ENCODE measurements at regions not wholly inside any gene's neighbourhood (a gene's known extent, or its start where the extent isn't known, plus 50 kb on each side); places are given as distances from the start of the nearest gene placed in this dataset.
"Not testable (repeated sequence)": the region's sequence is repeated elsewhere in the genome, so short reads cannot be mapped to it uniquely, and the experiment has no call there.

GRCh38 chr1:5616366-5617178 lies 375.7 kb downstream of the NPHP4 start:
- Histone ChIP-seq H3K4me1 (ENCODE audit: control insufficient read depth in 2 of 2, insufficient read depth in 2 of 2, low read length in 2 of 2) (no peaks in the 10 kb centered on the region), H3K9me3 (ENCODE audit: control insufficient read depth in 2 of 2, insufficient read depth in 1 of 2, low read length in 1 of 2) (no peaks in the 10 kb centered on the region), H3K4me3 (ENCODE audit: low read length in 2 of 2) (no peak overlapping the region), H3K27ac (ENCODE audit: low read depth in 1 of 2, low read length in 1 of 2) (no peak overlapping the region), H3K36me3 (ENCODE audit: control insufficient read depth in 2 of 2, insufficient read depth in 2 of 2, low read length in 1 of 2) (no peaks in the 10 kb centered on the region), H3K27me3 (ENCODE audit: control insufficient read depth in 2 of 2, insufficient read depth in 1 of 2, low read length in 1 of 2) (no peaks in the 10 kb centered on the region)
- DNase-seq (ENCODE audit: low read depth in 6 of 9, low spot score in 9 of 9), result no peak
- 90% methylated on average over 22 of the region's 22 CpGs for WGBS

GRCh38 chr1:5615076-5615475 lies 377.1 kb downstream of the NPHP4 start:
- no peak overlapping the region for H3K4me3 ChIP-seq (ENCODE audit: low read length in 2 of 2)

GRCh38 chr1:5613900-5614299 lies 378.3 kb downstream of the NPHP4 start:
- Histone ChIP-seq H3K36me3 (ENCODE audit: control insufficient read depth in 2 of 2, insufficient read depth in 2 of 2, low read length in 1 of 2) (no peaks in the 10 kb centered on the region), H3K4me1 (ENCODE audit: control insufficient read depth in 2 of 2, insufficient read depth in 2 of 2, low read length in 2 of 2) (no peaks in the 10 kb centered on the region), H3K4me3 (ENCODE audit: low read length in 2 of 2) (no peak overlapping the region), H3K27ac (ENCODE audit: low read depth in 1 of 2, low read length in 1 of 2) (no peak overlapping the region), H3K27me3 (ENCODE audit: control insufficient read depth in 2 of 2, insufficient read depth in 1 of 2, low read length in 1 of 2) (no peaks in the 10 kb centered on the region), H3K9me3 (ENCODE audit: control insufficient read depth in 2 of 2, insufficient read depth in 1 of 2, low read length in 1 of 2) (no peaks in the 10 kb centered on the region)
- DNase-seq (ENCODE audit: low read depth in 6 of 9, low spot score in 9 of 9), result no peak
- WGBS, result 92% methylated on average over 4 of the region's 4 CpGs

More at GRCh38 chr1:5615076-5615475, 377.1 kb downstream of the NPHP4 start:
- H3K27me3 ChIP-seq (ENCODE audit: control insufficient read depth in 2 of 2, insufficient read depth in 1 of 2, low read length in 1 of 2), result no peaks in the 10 kb centered on the region
- 69% methylated on average over 5 of the region's 5 CpGs for WGBS
- H3K36me3 ChIP-seq (ENCODE audit: control insufficient read depth in 2 of 2, insufficient read depth in 2 of 2, low read length in 1 of 2), result no peaks in the 10 kb centered on the region
- H3K9me3 ChIP-seq (ENCODE audit: control insufficient read depth in 2 of 2, insufficient read depth in 1 of 2, low read length in 1 of 2), result no peaks in the 10 kb centered on the region
- H3K27ac ChIP-seq (ENCODE audit: low read depth in 1 of 2, low read length in 1 of 2), result no peak overlapping the region
- no peak for DNase-seq (ENCODE audit: low read depth in 6 of 9, low spot score in 9 of 9)
- no peaks in the 10 kb centered on the region for H3K4me1 ChIP-seq (ENCODE audit: control insufficient read depth in 2 of 2, insufficient read depth in 2 of 2, low read length in 2 of 2)

GRCh38 chr1:5611851-5612250 lies 380.4 kb downstream of the NPHP4 start:
- Histone ChIP-seq H3K4me3 (ENCODE audit: low read length in 2 of 2) (no peak overlapping the region), H3K27ac (ENCODE audit: low read depth in 1 of 2, low read length in 1 of 2) (no peak overlapping the region), H3K36me3 (ENCODE audit: control insufficient read depth in 2 of 2, insufficient read depth in 2 of 2, low read length in 1 of 2) (no peaks in the 10 kb centered on the region), H3K27me3 (ENCODE audit: control insufficient read depth in 2 of 2, insufficient read depth in 1 of 2, low read length in 1 of 2) (no peaks in the 10 kb centered on the region), H3K9me3 (ENCODE audit: control insufficient read depth in 2 of 2, insufficient read depth in 1 of 2, low read length in 1 of 2) (no peaks in the 10 kb centered on the region), H3K4me1 (ENCODE audit: control insufficient read depth in 2 of 2, insufficient read depth in 2 of 2, low read length in 2 of 2) (no peaks in the 10 kb centered on the region)
- no peak for DNase-seq (ENCODE audit: low read depth in 6 of 9, low spot score in 9 of 9)
- 87% methylated on average over 3 of the region's 3 CpGs for WGBS

GRCh38 chr1:5611431-5611830 lies 380.8 kb downstream of the NPHP4 start:
- DNase-seq (ENCODE audit: low read depth in 6 of 9, low spot score in 9 of 9), result no peak
- Histone ChIP-seq H3K4me3 (ENCODE audit: low read length in 2 of 2) (no peak overlapping the region), H3K36me3 (ENCODE audit: control insufficient read depth in 2 of 2, insufficient read depth in 2 of 2, low read length in 1 of 2) (no peaks in the 10 kb centered on the region), H3K27ac (ENCODE audit: low read depth in 1 of 2, low read length in 1 of 2) (no peak overlapping the region), H3K9me3 (ENCODE audit: control insufficient read depth in 2 of 2, insufficient read depth in 1 of 2, low read length in 1 of 2) (no peaks in the 10 kb centered on the region), H3K27me3 (ENCODE audit: control insufficient read depth in 2 of 2, insufficient read depth in 1 of 2, low read length in 1 of 2) (no peaks in the 10 kb centered on the region), H3K4me1 (ENCODE audit: control insufficient read depth in 2 of 2, insufficient read depth in 2 of 2, low read length in 2 of 2) (no peaks in the 10 kb centered on the region)
- 95% methylated on average over 2 of the region's 2 CpGs for WGBS

GRCh38 chr1:5610432-5610831 lies 381.8 kb downstream of the NPHP4 start:
- no peaks in the 10 kb centered on the region for H3K9me3 ChIP-seq (ENCODE audit: control insufficient read depth in 2 of 2, insufficient read depth in 1 of 2, low read length in 1 of 2)
- H3K4me3 ChIP-seq (ENCODE audit: low read length in 2 of 2), result no peak overlapping the region
- H3K4me1 ChIP-seq (ENCODE audit: control insufficient read depth in 2 of 2, insufficient read depth in 2 of 2, low read length in 2 of 2), result no peaks in the 10 kb centered on the region
- 98% methylated on average over 1 of the region's 1 CpG for WGBS
- no peak for DNase-seq (ENCODE audit: low read depth in 6 of 9, low spot score in 9 of 9)
- no peaks in the 10 kb centered on the region for H3K36me3 ChIP-seq (ENCODE audit: control insufficient read depth in 2 of 2, insufficient read depth in 2 of 2, low read length in 1 of 2)
- H3K27ac ChIP-seq (ENCODE audit: low read depth in 1 of 2, low read length in 1 of 2), result no peak overlapping the region
- no peaks in the 10 kb centered on the region for H3K27me3 ChIP-seq (ENCODE audit: control insufficient read depth in 2 of 2, insufficient read depth in 1 of 2, low read length in 1 of 2)

GRCh38 chr1:5603353-5604104 lies 388.7 kb downstream of the NPHP4 start:
- no peak overlapping the region for H3K4me3 ChIP-seq (ENCODE audit: low read length in 2 of 2)

GRCh38 chr1:5602718-5603117 lies 389.5 kb downstream of the NPHP4 start:
- H3K27ac ChIP-seq (ENCODE audit: low read depth in 1 of 2, low read length in 1 of 2); H3K36me3 ChIP-seq (ENCODE audit: control insufficient read depth in 2 of 2, insufficient read depth in 2 of 2, low read length in 1 of 2); H3K4me3 ChIP-seq (ENCODE audit: low read length in 2 of 2); H3K9me3 ChIP-seq (ENCODE audit: control insufficient read depth in 2 of 2, insufficient read depth in 1 of 2, low read length in 1 of 2); H3K4me1 ChIP-seq (ENCODE audit: control insufficient read depth in 2 of 2, insufficient read depth in 2 of 2, low read length in 2 of 2); DNase-seq (ENCODE audit: low read depth in 6 of 9, low spot score in 9 of 9); H3K27me3 ChIP-seq (ENCODE audit: control insufficient read depth in 2 of 2, insufficient read depth in 1 of 2, low read length in 1 of 2): not testable (repeated sequence)
- 79% methylated on average over 5 of the region's 5 CpGs for WGBS

More at GRCh38 chr1:5603353-5604104, 388.7 kb downstream of the NPHP4 start:
- 93% methylated on average over 3 of the region's 3 CpGs for WGBS
- H3K27me3 ChIP-seq (ENCODE audit: control insufficient read depth in 2 of 2, insufficient read depth in 1 of 2, low read length in 1 of 2), result no peaks in the 10 kb centered on the region
- no peaks in the 10 kb centered on the region for H3K9me3 ChIP-seq (ENCODE audit: control insufficient read depth in 2 of 2, insufficient read depth in 1 of 2, low read length in 1 of 2)
- DNase-seq (ENCODE audit: low read depth in 6 of 9, low spot score in 9 of 9), result no peak
- no peak overlapping the region for H3K27ac ChIP-seq (ENCODE audit: low read depth in 1 of 2, low read length in 1 of 2)
- no peaks in the 10 kb centered on the region for H3K36me3 ChIP-seq (ENCODE audit: control insufficient read depth in 2 of 2, insufficient read depth in 2 of 2, low read length in 1 of 2)
- no peaks in the 10 kb centered on the region for H3K4me1 ChIP-seq (ENCODE audit: control insufficient read depth in 2 of 2, insufficient read depth in 2 of 2, low read length in 2 of 2)

GRCh38 chr1:5601516-5601915 lies 390.7 kb downstream of the NPHP4 start:
- H3K36me3 ChIP-seq (ENCODE audit: control insufficient read depth in 2 of 2, insufficient read depth in 2 of 2, low read length in 1 of 2), result no peaks in the 10 kb centered on the region
- 89% methylated on average over 21 of the region's 21 CpGs for WGBS
- H3K27me3 ChIP-seq (ENCODE audit: control insufficient read depth in 2 of 2, insufficient read depth in 1 of 2, low read length in 1 of 2), result no peaks in the 10 kb centered on the region
- no peaks in the 10 kb centered on the region for H3K9me3 ChIP-seq (ENCODE audit: control insufficient read depth in 2 of 2, insufficient read depth in 1 of 2, low read length in 1 of 2)
- no peak overlapping the region for H3K4me3 ChIP-seq (ENCODE audit: low read length in 2 of 2)
- H3K27ac ChIP-seq (ENCODE audit: low read depth in 1 of 2, low read length in 1 of 2), result no peak overlapping the region
- no peaks in the 10 kb centered on the region for H3K4me1 ChIP-seq (ENCODE audit: control insufficient read depth in 2 of 2, insufficient read depth in 2 of 2, low read length in 2 of 2)
- DNase-seq (ENCODE audit: low read depth in 6 of 9, low spot score in 9 of 9), result no peak

Data from thymus (tissue), 11 donors.